Thyroid gland (tissue), 4 donors: ENCODE measurements at regions not wholly inside any gene's neighbourhood (a gene's known extent, or its start where the extent isn't known, plus 50 kb on each side); places are given as distances from the start of the nearest gene placed in this dataset.

Source experiments
- CTCF ChIP-seq, 6 experiments: fragments of 200-600 bp in 3 of 6; fragments of 450-650 bp in 3 of 6; sonication (generic) in 3 of 6; IDR thresholded peaks; one replicate each; pipeline ENCODE4 v1.5.1; 2016 to 2019; ENCODE audit warnings: antibody characterized with exemption in 6 of 6, mild to moderate bottlenecking in 2 of 6, inconsistent platforms in 1 of 6, moderate library complexity in 1 of 6
- POLR2A ChIP-seq, 2 donors: fragments of 450-650 bp; IDR thresholded peaks; one replicate each; pipeline ENCODE4 v1.6.1; 2017; ENCODE audit warnings: antibody characterized with exemption in 2 of 2, mild to moderate bottlenecking in 2 of 2, moderate library complexity in 1 of 2

- TF ChIP-seq POLR2A (IDR thresholded peaks at IDR 0.05) (no peak), CTCF (IDR thresholded peaks at IDR 0.05) (no peak)
Measured at GRCh38 chr11:116334596-116334995, 438.2 kb downstream of the BUD13 start.
